Endothelial cell of umbilical vein (primary cell): ENCODE measurements at regions not wholly inside any gene's neighbourhood (a gene's known extent, or its start where the extent isn't known, plus 50 kb on each side); places are given as distances from the start of the nearest gene placed in this dataset.

ENCODE experiments used
- CTCF ChIP-seq, 2 donors: IDR thresholded peaks; 1 replicate in 1 of 2; 2 replicates in 1 of 2; pipeline ENCODE4 v1.5.1; 2011; ENCODE audit warnings: low read length in 2 of 2, mild to moderate bottlenecking in 2 of 2, moderate library complexity in 2 of 2, control low read depth in 1 of 2, inconsistent platforms in 1 of 2, low read depth in 1 of 2; ENCODE audit not compliant: insufficient read depth in 1 of 2; ENCODE audit errors: extremely low read depth in 1 of 2
- EZH2 ChIP-seq: IDR thresholded peaks from 2 replicates; pipeline ENCODE4 v1.6.1; 2012; ENCODE audit warnings: borderline replicate concordance, low read depth, mild to moderate bottlenecking, moderate library complexity, low read length, inconsistent platforms; ENCODE audit not compliant: severe bottlenecking
- POLR2A ChIP-seq: IDR thresholded peaks from 2 replicates; pipeline ENCODE4 v1.6.1; 2012; ENCODE audit warnings: low read depth, mild to moderate bottlenecking, control low read depth, low read length

GRCh38 chr7:114341648-114342047 is 73.0 kb upstream of the FOXP2 start:
- TF ChIP-seq CTCF (IDR thresholded peaks at IDR 0.05; ENCODE audit: extremely low read depth in 1 of 2, insufficient read depth in 1 of 2, low read depth in 1 of 2, low read length in 2 of 2) = no peak
- no peak for TF ChIP-seq POLR2A
- no peak for TF ChIP-seq EZH2
